SK-N-SH treated with all-trans-retinoic acid at 6 μM for 48 hours (cell line): ENCODE measurements at regions not wholly inside any gene's neighbourhood (a gene's known extent, or its start where the extent isn't known, plus 50 kb on each side); places are given as distances from the start of the nearest gene placed in this dataset.

Source experiments
- ATAC-seq: fragments of 200-7000 bp; cut with Tn5 transposase; 3 replicates; pipeline ENCODE4 v1.9.1; 2020; ENCODE audit warnings: mild to moderate bottlenecking, moderate library complexity
- ARNTL ChIP-seq: fragments of 450-650 bp; formaldehyde crosslinking; IDR thresholded peaks from 2 replicates; pipeline ENCODE4 v1.5.0; 2020; ENCODE audit warnings: low read depth, mild to moderate bottlenecking, moderate library complexity, borderline replicate concordance
- BACH2 ChIP-seq: fragments of 250-450 bp; sonication (Bioruptor Pico); IDR thresholded peaks from 2 replicates; pipeline ENCODE4 v1.9.0; 2021; ENCODE audit warnings: mild to moderate bottlenecking, borderline replicate concordance
- CSDC2 ChIP-seq: fragments of 250-450 bp; sonication (Bioruptor Pico); IDR thresholded peaks from 2 replicates; pipeline ENCODE4 v1.5.0; 2020; ENCODE audit warnings: mild to moderate bottlenecking, moderate library complexity
- ESRRG ChIP-seq: fragments of 250-450 bp; sonication (Bioruptor Pico); IDR thresholded peaks from 2 replicates; pipeline ENCODE4 v1.6.1; 2021; ENCODE audit warnings: mild to moderate bottlenecking
- ISL1 ChIP-seq: fragments of 250-450 bp; sonication (Bioruptor Pico); IDR thresholded peaks from 2 replicates; pipeline ENCODE4 v2.1.2; 2022; ENCODE audit warnings: mild to moderate bottlenecking, moderate library complexity
- OSR1 ChIP-seq: fragments of 250-450 bp; sonication (Bioruptor Pico); IDR thresholded peaks from 2 replicates; pipeline ENCODE4 v1.8.0; 2022; ENCODE audit warnings: moderate library complexity, mild to moderate bottlenecking, inconsistent platforms
- PPARA ChIP-seq: fragments of 250-450 bp; sonication (Bioruptor Pico); IDR thresholded peaks from 2 replicates; pipeline ENCODE4 v1.5.0; 2020; ENCODE audit warnings: mild to moderate bottlenecking, borderline replicate concordance
- RARB ChIP-seq: fragments of 250-450 bp; sonication (Bioruptor Pico); IDR thresholded peaks from 2 replicates; pipeline ENCODE4 v1.8.0; 2021; ENCODE audit warnings: mild to moderate bottlenecking, moderate library complexity
- SNAI2 ChIP-seq: fragments of 250-450 bp; sonication (Bioruptor Pico); IDR thresholded peaks from 2 replicates; pipeline ENCODE4 v1.5.0; 2020; ENCODE audit warnings: mild to moderate bottlenecking, moderate library complexity
- TCF4 ChIP-seq: fragments of 250-450 bp; sonication (Bioruptor Pico); IDR thresholded peaks from 2 replicates; pipeline ENCODE4 v1.8.0; 2021; ENCODE audit warnings: mild to moderate bottlenecking, moderate library complexity, borderline replicate concordance
- TOX ChIP-seq: fragments of 250-450 bp; sonication (Bioruptor Pico); IDR thresholded peaks from 2 replicates; pipeline ENCODE4 v1.8.0; 2021; ENCODE audit warnings: mild to moderate bottlenecking, moderate library complexity, borderline replicate concordance
- ZC3H10 ChIP-seq: fragments of 250-450 bp; sonication (Bioruptor Pico); IDR thresholded peaks from 2 replicates; pipeline ENCODE4 v1.5.1; 2021; ENCODE audit warnings: mild to moderate bottlenecking, moderate library complexity
- ZFP30 ChIP-seq: fragments of 450-650 bp; formaldehyde crosslinking; IDR thresholded peaks from 2 replicates; pipeline ENCODE4 v1.5.0; 2022; ENCODE audit warnings: mild to moderate bottlenecking, moderate library complexity
- ZNF565 ChIP-seq: fragments of 450-650 bp; formaldehyde crosslinking; conservative IDR thresholded peaks from 2 replicates; pipeline ENCODE4 v1.5.0; 2020; ENCODE audit warnings: low read depth, mild to moderate bottlenecking, moderate library complexity
- TF ChIP-seq, protein P1 (sequence below): fragments of 250-450 bp; sonication (Bioruptor Pico); IDR thresholded peaks from 2 replicates; pipeline ENCODE4 v1.5.0; 2020; ENCODE audit warnings: mild to moderate bottlenecking, moderate library complexity
- TF ChIP-seq, protein P2 (sequence below): fragments of 250-450 bp; sonication (Bioruptor Pico); IDR thresholded peaks from 2 replicates; pipeline ENCODE4 v1.8.0; 2021; ENCODE audit warnings: low read depth, mild to moderate bottlenecking, moderate library complexity, borderline replicate concordance
- TF ChIP-seq, protein P3 (sequence below): fragments of 250-450 bp; sonication (Bioruptor Pico); IDR thresholded peaks from 2 replicates; pipeline ENCODE4 v1.8.0; 2020; ENCODE audit warnings: mild to moderate bottlenecking, moderate library complexity, borderline replicate concordance

DNA sequence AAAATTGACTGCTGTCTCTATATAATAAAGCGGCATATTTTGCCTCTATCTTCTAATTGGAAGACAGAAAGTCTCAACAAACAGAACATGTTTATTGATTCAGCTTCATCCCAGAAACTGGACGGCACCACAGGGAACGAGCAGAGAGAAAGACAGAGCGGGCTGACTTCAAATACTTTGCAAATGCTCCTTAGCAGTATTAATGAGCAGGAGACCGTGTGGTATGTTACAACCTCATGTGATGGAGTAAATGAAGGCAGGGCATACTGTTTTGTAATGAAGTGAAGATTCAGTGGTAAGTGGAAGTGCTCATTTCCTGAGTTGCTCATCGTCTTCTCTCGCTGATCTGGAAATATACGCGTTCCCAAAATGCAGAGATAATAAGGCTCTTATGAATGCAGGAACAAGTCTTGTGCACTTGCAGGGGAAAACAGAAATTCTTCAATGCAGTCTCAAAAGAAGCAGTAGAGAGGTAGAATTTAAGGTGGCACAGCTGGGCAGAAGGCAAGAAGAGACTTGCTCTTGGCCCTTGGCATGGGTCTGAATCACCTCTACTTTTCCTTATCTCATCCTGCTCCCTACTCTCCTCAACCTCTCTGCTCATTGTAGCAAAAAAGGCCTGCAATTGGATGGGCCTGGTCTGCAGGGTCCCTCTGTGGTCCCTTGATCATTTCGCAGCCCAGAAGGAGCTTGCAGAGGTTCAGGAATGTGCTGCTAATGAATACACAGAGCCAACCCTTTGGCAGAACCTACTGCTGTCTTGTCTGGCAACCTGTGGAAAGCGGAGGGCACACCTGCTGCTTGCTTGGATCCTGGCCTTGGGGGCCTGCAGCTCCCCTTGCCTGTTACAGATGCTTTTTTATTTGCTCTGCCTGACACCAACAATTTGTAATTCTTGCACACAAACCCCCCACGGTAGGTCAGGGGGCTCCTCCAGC is 604.9 kb upstream of the CFAP20DC start (continued):
- TF ChIP-seq, protein P1, sequence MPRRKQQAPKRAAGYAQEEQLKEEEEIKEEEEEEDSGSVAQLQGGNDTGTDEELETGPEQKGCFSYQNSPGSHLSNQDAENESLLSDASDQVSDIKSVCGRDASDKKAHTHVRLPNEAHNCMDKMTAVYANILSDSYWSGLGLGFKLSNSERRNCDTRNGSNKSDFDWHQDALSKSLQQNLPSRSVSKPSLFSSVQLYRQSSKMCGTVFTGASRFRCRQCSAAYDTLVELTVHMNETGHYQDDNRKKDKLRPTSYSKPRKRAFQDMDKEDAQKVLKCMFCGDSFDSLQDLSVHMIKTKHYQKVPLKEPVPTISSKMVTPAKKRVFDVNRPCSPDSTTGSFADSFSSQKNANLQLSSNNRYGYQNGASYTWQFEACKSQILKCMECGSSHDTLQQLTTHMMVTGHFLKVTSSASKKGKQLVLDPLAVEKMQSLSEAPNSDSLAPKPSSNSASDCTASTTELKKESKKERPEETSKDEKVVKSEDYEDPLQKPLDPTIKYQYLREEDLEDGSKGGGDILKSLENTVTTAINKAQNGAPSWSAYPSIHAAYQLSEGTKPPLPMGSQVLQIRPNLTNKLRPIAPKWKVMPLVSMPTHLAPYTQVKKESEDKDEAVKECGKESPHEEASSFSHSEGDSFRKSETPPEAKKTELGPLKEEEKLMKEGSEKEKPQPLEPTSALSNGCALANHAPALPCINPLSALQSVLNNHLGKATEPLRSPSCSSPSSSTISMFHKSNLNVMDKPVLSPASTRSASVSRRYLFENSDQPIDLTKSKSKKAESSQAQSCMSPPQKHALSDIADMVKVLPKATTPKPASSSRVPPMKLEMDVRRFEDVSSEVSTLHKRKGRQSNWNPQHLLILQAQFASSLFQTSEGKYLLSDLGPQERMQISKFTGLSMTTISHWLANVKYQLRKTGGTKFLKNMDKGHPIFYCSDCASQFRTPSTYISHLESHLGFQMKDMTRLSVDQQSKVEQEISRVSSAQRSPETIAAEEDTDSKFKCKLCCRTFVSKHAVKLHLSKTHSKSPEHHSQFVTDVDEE (CRISPR knock-in tag) = no peak
- TF ChIP-seq SNAI2 (CRISPR knock-in tag) (no peak), ZNF565 (CRISPR knock-in tag) (no peak)
- TF ChIP-seq, protein P2, sequence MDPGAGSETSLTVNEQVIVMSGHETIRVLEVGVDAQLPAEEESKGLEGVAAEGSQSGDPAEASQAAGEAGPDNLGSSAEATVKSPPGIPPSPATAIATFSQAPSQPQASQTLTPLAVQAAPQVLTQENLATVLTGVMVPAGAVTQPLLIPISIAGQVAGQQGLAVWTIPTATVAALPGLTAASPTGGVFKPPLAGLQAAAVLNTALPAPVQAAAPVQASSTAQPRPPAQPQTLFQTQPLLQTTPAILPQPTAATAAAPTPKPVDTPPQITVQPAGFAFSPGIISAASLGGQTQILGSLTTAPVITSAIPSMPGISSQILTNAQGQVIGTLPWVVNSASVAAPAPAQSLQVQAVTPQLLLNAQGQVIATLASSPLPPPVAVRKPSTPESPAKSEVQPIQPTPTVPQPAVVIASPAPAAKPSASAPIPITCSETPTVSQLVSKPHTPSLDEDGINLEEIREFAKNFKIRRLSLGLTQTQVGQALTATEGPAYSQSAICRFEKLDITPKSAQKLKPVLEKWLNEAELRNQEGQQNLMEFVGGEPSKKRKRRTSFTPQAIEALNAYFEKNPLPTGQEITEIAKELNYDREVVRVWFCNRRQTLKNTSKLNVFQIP (CRISPR knock-in tag) = no peak

DNA sequence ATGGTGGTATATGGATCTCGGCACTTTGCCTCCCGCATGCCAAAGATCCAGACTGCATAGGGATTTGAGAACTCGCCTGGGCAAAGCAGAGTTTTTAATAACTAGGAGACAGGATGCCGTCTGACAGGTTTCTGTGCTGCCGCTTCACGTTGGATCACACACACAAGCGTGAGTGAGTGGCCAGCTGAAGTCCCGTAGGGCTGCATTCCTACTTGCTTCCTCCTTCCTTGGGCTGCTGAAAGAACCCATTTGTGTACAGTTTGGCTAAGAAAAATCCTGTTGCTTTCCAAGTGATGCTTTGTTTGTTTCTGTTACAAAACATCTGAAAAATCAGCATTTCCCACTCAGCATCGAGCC is 604.3 kb upstream of the CFAP20DC start:
- no peak for ATAC-seq
- TF ChIP-seq ZC3H10 (CRISPR knock-in tag) (no peak), ISL1 (CRISPR knock-in tag) (no peak), CSDC2 (CRISPR knock-in tag) (no peak), RARB (CRISPR knock-in tag) (no peak), OSR1 (CRISPR knock-in tag) (no peak), ZNF565 (CRISPR knock-in tag) (no peak), TOX (CRISPR knock-in tag) (no peak), ESRRG (CRISPR knock-in tag) (no peak), SNAI2 (CRISPR knock-in tag) (no peak), ZFP30 (CRISPR knock-in tag) (no peak), PPARA (no peak), BACH2 (no peak), TCF4 (no peak), ARNTL (CRISPR knock-in tag) (no peak)
- TF ChIP-seq, protein P1 (CRISPR knock-in tag) = no peak
- TF ChIP-seq, protein P2 (CRISPR knock-in tag) = no peak
- TF ChIP-seq, protein P3, sequence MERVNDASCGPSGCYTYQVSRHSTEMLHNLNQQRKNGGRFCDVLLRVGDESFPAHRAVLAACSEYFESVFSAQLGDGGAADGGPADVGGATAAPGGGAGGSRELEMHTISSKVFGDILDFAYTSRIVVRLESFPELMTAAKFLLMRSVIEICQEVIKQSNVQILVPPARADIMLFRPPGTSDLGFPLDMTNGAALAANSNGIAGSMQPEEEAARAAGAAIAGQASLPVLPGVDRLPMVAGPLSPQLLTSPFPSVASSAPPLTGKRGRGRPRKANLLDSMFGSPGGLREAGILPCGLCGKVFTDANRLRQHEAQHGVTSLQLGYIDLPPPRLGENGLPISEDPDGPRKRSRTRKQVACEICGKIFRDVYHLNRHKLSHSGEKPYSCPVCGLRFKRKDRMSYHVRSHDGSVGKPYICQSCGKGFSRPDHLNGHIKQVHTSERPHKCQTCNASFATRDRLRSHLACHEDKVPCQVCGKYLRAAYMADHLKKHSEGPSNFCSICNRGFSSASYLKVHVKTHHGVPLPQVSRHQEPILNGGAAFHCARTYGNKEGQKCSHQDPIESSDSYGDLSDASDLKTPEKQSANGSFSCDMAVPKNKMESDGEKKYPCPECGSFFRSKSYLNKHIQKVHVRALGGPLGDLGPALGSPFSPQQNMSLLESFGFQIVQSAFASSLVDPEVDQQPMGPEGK (CRISPR knock-in tag) = no peak
